ENCODE measurements at regions not wholly inside any gene's neighbourhood (a gene's known extent, or its start where the extent isn't known, plus 50 kb on each side); places are given as distances from the start of the nearest gene placed in this dataset.

DNA sequence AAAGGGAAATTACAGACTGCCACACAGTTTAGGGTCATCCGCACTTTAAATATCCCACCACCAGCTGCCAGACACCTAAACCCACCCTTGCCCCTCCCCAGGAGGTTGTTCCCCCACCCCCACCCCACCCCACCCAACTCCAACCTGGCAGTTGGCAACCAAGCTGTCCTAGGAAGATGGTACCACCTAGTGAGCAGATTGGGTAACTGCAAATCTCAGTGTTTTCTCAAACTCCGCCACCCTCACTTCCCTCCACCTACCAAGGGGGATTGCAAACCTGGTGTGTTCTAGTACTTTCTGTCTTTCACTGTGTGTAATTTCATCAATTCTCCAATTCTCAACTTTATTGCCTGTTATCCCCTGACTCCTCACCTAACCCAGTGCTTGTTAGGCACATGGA is 323.8 kb upstream of the IRX2 start:
- CTCF ChIA-PET = no interaction called here
- DNase-seq (ENCODE audit: low read depth, low spot score) = no peak
- TF ChIP-seq, protein P1, sequence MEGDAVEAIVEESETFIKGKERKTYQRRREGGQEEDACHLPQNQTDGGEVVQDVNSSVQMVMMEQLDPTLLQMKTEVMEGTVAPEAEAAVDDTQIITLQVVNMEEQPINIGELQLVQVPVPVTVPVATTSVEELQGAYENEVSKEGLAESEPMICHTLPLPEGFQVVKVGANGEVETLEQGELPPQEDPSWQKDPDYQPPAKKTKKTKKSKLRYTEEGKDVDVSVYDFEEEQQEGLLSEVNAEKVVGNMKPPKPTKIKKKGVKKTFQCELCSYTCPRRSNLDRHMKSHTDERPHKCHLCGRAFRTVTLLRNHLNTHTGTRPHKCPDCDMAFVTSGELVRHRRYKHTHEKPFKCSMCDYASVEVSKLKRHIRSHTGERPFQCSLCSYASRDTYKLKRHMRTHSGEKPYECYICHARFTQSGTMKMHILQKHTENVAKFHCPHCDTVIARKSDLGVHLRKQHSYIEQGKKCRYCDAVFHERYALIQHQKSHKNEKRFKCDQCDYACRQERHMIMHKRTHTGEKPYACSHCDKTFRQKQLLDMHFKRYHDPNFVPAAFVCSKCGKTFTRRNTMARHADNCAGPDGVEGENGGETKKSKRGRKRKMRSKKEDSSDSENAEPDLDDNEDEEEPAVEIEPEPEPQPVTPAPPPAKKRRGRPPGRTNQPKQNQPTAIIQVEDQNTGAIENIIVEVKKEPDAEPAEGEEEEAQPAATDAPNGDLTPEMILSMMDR (IDR thresholded peaks at IDR 0.05; ENCODE audit: insufficient read depth, low read length, missing control alignments) = no peak
- no peak overlapping the region for H3K4me3 ChIP-seq (ENCODE audit: low read depth, low read length)
- POLR2A ChIA-PET = no interaction called here

DNA sequence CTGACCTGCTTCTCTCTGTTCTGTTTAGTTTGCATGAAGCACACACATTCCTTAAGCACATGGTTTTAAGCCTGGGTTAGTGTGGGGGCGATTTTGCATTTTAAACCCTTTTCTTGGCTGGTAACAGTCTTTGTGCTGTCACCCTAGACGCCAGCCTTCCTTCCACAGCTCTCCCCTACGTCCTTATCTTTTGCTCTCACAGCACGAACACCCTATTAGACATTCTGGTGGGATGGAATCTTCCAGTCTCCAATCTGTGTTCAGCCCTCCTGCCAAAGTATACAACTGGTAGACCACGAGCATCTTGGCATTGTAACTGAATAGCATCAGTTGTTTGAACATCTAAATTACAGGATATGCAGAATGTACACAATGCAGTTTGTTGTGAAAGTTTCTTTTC is 316.9 kb upstream of the IRX2 start:
- TF ChIP-seq, protein P1 (IDR thresholded peaks at IDR 0.05; ENCODE audit: insufficient read depth, low read length, missing control alignments) = no peak
- H3K4me3 ChIP-seq (ENCODE audit: low read depth, low read length) = no peak overlapping the region
- ChIA-PET CTCF (no interaction called here), POLR2A (no interaction called here)
- no peak for DNase-seq (ENCODE audit: low read depth, low spot score)

DNA sequence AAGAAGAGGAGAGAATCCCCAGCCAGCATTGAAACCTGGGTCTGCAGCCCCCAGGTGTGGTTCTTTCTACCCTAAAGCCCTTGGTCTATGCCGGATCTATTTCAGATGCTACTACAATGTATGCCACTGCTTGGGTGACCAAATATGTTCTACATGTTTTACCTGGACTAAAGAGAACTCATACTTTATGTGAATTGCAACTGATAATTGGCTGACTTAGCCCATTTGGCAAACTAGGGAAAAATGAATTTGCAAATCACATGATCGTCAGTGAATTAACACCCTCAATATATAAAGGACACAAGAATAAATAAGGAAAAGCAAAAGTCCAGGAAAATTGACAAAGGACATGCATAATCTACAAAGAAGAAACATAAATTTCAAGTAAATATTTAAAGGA is 308.8 kb upstream of the IRX2 start:
- H3K4me3 ChIP-seq (ENCODE audit: low read depth, low read length) = no peak overlapping the region
- TF ChIP-seq, protein P1 (IDR thresholded peaks at IDR 0.05; ENCODE audit: insufficient read depth, low read length, missing control alignments) = no peak
- ChIA-PET CTCF (no interaction called here), POLR2A (no interaction called here)
- DNase-seq (ENCODE audit: low read depth, low spot score) = no peak

DNA sequence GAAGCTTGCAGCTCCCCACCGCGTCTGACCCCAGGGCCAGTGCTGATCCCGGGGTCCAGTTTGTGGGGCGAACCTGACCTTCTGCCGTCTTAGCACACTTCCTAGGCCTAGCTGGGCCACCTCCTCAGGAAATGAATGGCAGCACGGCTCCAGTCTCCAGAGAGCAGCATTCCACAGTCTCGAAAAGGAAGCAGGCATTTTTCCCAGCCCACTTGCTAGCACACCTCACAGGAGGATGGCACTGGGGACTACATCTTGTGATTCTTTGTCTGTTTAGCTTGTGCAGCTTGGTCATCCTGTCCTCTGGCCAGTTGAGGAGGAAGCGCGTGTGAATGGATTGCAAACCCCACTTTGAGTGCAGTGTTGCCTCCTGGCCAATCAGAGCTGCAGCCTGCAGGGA is 308.0 kb upstream of the IRX2 start:
- TF ChIP-seq, protein P1 (IDR thresholded peaks at IDR 0.05; ENCODE audit: insufficient read depth, low read length, missing control alignments) = no peak
- POLR2A ChIA-PET = no interaction called here
- CTCF ChIA-PET = no interaction called here
- DNase-seq (ENCODE audit: low read depth, low spot score) = no peak
- no peak overlapping the region for H3K4me3 ChIP-seq (ENCODE audit: low read depth, low read length)

DNA sequence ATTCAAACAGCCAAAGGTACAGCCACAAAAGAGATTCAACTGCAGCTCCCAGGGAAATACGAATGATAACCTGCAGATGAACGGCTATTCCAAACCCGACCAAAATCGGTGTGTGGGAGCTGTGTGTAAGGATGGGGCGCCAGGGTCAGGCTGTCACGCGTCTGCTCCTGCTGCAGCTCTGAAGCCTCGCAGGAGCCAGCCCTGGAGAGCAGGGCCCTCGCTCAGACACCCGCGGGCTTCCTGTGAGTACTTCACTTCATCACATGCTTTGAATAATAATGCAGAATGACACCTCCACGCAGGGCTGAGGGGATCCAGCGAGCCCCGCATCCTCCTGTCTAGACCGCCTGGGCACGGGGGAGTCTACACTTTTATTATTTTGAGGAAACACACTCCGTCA is 307.5 kb upstream of the IRX2 start:
- no peak overlapping the region for H3K4me3 ChIP-seq (ENCODE audit: low read depth, low read length)
- POLR2A ChIA-PET = no interaction called here
- DNase-seq (ENCODE audit: low read depth, low spot score) = no peak
- CTCF ChIA-PET = no interaction called here
- TF ChIP-seq, protein P1 (IDR thresholded peaks at IDR 0.05; ENCODE audit: insufficient read depth, low read length, missing control alignments) = no peak

DNA sequence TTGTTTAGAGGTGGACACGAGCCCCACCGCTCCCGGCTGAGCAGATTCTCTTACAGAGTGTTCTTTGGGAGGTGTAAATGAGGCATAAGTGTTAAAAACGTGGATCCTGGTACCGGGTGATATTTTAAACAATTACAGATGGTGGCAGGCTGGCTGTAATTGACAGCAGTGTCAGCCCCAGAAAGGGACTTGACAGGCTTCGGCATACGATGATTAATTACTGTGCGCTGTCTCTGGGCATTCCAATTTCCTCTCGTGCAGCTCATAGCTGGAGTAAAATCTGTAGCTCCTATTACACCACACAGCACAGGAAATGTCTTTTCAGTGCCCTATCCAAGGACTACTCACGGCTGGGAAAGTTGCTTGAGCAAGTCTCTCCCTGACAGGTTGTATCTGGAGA is 305.4 kb upstream of the IRX2 start:
- POLR2A ChIA-PET = no interaction called here
- TF ChIP-seq, protein P1 (IDR thresholded peaks at IDR 0.05; ENCODE audit: insufficient read depth, low read length, missing control alignments) = no peak
- no peak for DNase-seq (ENCODE audit: low read depth, low spot score)
- CTCF ChIA-PET = no interaction called here
- no peak overlapping the region for H3K4me3 ChIP-seq (ENCODE audit: low read depth, low read length)
